Natural killer cell (primary cell): ENCODE measurements at regions not wholly inside any gene's neighbourhood (a gene's known extent, or its start where the extent isn't known, plus 50 kb on each side); places are given as distances from the start of the nearest gene placed in this dataset.

Experiments
- ATAC-seq, 3 donors: fragments of 150-1000 bp in 2 of 3; fragments of 200-7000 bp in 1 of 3; cut with Tn5 transposase; 1 replicate in 1 of 3; 2 replicates in 2 of 3; pipeline ENCODE4 v1.10.0; 2021; ENCODE audit warnings: mild to moderate bottlenecking in 2 of 3, moderate library complexity in 2 of 3
- DNase-seq, 2 donors: peaks; one replicate each; pipeline versions ENCODE4 v3.0.0 to v3.0.0-alpha.2; 2013 to 2021; ENCODE audit warnings: mixed read lengths in 1 of 2
- H3K27ac ChIP-seq: one replicate; pipeline ENCODE4 v1.5.1; 2013; ENCODE audit warnings: mild to moderate bottlenecking, low read length
- H3K27me3 ChIP-seq: one replicate; pipeline ENCODE4 v1.6.1; 2013; ENCODE audit warnings: low read length; ENCODE audit not compliant: control insufficient read depth, insufficient read depth
- H3K36me3 ChIP-seq: one replicate; pipeline ENCODE4 v1.6.1; 2013; ENCODE audit warnings: low read length; ENCODE audit not compliant: control insufficient read depth, insufficient read depth
- H3K4me1 ChIP-seq: one replicate; pipeline ENCODE4 v1.6.1; 2013; ENCODE audit warnings: low read length; ENCODE audit not compliant: control insufficient read depth, insufficient read depth
- H3K4me3 ChIP-seq: one replicate; pipeline ENCODE4 v1.5.1; 2013; ENCODE audit warnings: low read length
- H3K9me3 ChIP-seq: one replicate; pipeline ENCODE4 v1.6.1; 2013; ENCODE audit warnings: low read length; ENCODE audit not compliant: control insufficient read depth, insufficient read depth
- H3K27ac Mint-ChIP-seq, 2 donors: one replicate each; pipeline ENCODE4 v1.8.0; 2022; ENCODE audit warnings: mild to moderate bottlenecking in 2 of 2, mixed read lengths in 2 of 2, moderate library complexity in 1 of 2
- H3K27me3 Mint-ChIP-seq, 2 donors: one replicate each; pipeline ENCODE4 v1.8.0; 2022; ENCODE audit warnings: low read depth in 2 of 2, mixed read lengths in 2 of 2
- H3K36me3 Mint-ChIP-seq: one replicate; pipeline ENCODE4 v1.8.0; 2022; ENCODE audit warnings: mixed read lengths
- H3K4me1 Mint-ChIP-seq, 2 donors: one replicate each; pipeline ENCODE4 v1.8.0; 2022; ENCODE audit warnings: mixed read lengths in 2 of 2
- H3K4me3 Mint-ChIP-seq: one replicate; pipeline ENCODE4 v1.8.0; 2022; ENCODE audit warnings: mild to moderate bottlenecking, moderate library complexity, mixed read lengths
- H3K9me3 Mint-ChIP-seq, 2 donors: one replicate each; pipeline ENCODE4 v1.8.0; 2022; ENCODE audit warnings: mixed read lengths in 2 of 2
- WGBS: methylation state at CpG from one replicate; pipeline ENCODE4 v1.1.7; 2013; ENCODE audit warnings: missing lambda C conversion rate; ENCODE audit not compliant: insufficient coverage; 5-methylcytosine and 5-hydroxymethylcytosine counted together
- intact Hi-C: fragments of 100-400 bp; cut with micrococcal nuclease; formaldehyde crosslinking; loops from one replicate; pipeline ENCODE4 v1.14.2; 2022
- TF ChIP-seq, protein P1 (sequence below): fragments of 200-600 bp; IDR thresholded peaks from one replicate; pipeline ENCODE4 v1.8.0; 2022; ENCODE audit warnings: antibody characterized with exemption

DNA sequence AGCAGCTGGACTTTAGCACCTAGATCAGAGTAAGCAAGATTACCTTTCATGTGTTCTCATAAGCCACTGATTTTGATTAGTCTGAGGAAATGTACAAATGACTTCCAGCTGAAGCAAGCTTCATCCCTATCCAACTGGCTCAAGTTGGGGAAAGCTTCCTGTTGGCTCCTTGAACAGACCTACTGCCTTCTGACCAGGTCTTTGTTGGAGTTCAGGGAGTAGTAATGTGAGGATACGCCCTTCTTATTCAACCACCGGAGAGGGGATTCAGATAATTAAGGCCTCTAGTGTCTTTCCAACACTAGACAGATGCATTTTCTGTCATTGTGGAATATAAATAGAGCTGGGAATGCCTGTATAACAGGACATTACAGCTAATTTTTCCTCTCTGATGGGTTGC, 268.9 kb downstream of the TGFB2 start:
- H3K4me3 Mint-ChIP-seq, result no peak overlapping the region
- no peaks in the 10 kb centered on the region for H3K4me1 ChIP-seq
- H3K4me3 ChIP-seq, result no peak overlapping the region
- intact Hi-C loops, result no loop called here
- no peaks in the 10 kb centered on the region for H3K36me3 ChIP-seq
- WGBS, result no CpG with 5 or more reads among the region's 2 CpGs
- H3K9me3 ChIP-seq, result no peaks in the 10 kb centered on the region
- no peak overlapping the region for H3K27ac ChIP-seq
- H3K27me3 ChIP-seq, result no peaks in the 10 kb centered on the region
- no peaks in the 10 kb centered on the region for H3K27me3 Mint-ChIP-seq
- no peaks in the 10 kb centered on the region for H3K36me3 Mint-ChIP-seq
- ATAC-seq (no peak), DNase-seq (no peak)
- no peaks in the 10 kb centered on the region for H3K4me1 Mint-ChIP-seq
- H3K9me3 Mint-ChIP-seq, result peaks cover 2 to 11% of the 10 kb centered on the region in 2 donors
- TF ChIP-seq, protein P1, sequence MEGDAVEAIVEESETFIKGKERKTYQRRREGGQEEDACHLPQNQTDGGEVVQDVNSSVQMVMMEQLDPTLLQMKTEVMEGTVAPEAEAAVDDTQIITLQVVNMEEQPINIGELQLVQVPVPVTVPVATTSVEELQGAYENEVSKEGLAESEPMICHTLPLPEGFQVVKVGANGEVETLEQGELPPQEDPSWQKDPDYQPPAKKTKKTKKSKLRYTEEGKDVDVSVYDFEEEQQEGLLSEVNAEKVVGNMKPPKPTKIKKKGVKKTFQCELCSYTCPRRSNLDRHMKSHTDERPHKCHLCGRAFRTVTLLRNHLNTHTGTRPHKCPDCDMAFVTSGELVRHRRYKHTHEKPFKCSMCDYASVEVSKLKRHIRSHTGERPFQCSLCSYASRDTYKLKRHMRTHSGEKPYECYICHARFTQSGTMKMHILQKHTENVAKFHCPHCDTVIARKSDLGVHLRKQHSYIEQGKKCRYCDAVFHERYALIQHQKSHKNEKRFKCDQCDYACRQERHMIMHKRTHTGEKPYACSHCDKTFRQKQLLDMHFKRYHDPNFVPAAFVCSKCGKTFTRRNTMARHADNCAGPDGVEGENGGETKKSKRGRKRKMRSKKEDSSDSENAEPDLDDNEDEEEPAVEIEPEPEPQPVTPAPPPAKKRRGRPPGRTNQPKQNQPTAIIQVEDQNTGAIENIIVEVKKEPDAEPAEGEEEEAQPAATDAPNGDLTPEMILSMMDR, result no peak
- H3K27ac Mint-ChIP-seq, result no peak overlapping the region

DNA sequence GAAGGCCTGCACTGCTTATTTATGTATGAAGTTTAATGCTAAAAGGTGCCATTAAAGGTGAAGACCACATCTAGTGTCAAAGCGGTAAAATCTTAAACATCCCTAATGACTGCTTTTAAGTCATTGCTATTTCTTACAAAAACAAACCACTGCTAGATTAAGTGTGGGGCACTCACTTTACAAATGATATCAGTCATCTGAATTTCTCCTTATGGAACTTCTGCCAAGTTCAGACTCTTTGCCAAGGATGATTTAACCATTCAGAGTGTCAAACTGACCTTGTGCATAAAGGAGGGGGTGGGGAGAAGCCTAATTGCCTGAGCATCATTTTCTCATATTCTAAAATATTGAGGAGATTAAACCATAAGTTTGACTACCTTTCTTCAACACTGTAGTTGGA, 271.5 kb downstream of the TGFB2 start:
- ATAC-seq (no peak), DNase-seq (no peak)
- 92% methylated on average over 1 of the region's 1 CpG for WGBS
- Mint-ChIP-seq H3K36me3 (no peaks in the 10 kb centered on the region), H3K27me3 (no peaks in the 10 kb centered on the region), H3K4me1 (no peaks in the 10 kb centered on the region), H3K9me3 (peaks cover 2 to 11% of the 10 kb centered on the region in 2 donors), H3K4me3 (no peak overlapping the region), H3K27ac (no peak overlapping the region)
- H3K4me1 ChIP-seq, result no peaks in the 10 kb centered on the region
- no peak overlapping the region for H3K4me3 ChIP-seq
- no peaks in the 10 kb centered on the region for H3K27me3 ChIP-seq
- TF ChIP-seq, protein P1, result no peak
- no peaks in the 10 kb centered on the region for H3K9me3 ChIP-seq
- no peaks in the 10 kb centered on the region for H3K36me3 ChIP-seq
- intact Hi-C loops, result no loop called here
- H3K27ac ChIP-seq, result no peak overlapping the region

DNA sequence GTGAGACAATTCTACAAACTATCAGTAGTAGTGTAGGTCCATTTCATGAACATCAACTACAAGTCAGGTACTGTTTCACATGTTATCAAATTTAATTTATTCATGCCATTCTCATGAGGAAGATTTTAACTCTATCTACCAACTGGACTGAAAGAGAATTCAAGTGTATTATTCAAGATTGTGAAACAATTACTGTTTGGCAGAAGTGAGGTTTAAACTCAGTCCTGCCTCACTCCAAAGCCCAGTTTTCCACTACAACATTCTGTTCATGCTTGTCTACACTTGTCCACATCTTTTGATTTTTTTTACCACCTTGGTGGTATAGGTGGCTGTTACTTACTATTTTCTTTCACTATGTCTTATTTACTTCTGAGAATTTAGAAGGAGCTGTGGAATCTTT, 272.9 kb downstream of the TGFB2 start:
- no peak overlapping the region for H3K4me3 Mint-ChIP-seq
- H3K27ac ChIP-seq, result no peak overlapping the region
- intact Hi-C loops, result no loop called here
- no peaks in the 10 kb centered on the region for H3K4me1 Mint-ChIP-seq
- no peaks in the 10 kb centered on the region for H3K36me3 ChIP-seq
- no peak overlapping the region for H3K27ac Mint-ChIP-seq
- H3K27me3 Mint-ChIP-seq, result no peaks in the 10 kb centered on the region
- no peaks in the 10 kb centered on the region for H3K27me3 ChIP-seq
- peaks cover 2 to 6% of the 10 kb centered on the region in 2 donors for H3K9me3 Mint-ChIP-seq
- H3K36me3 Mint-ChIP-seq, result no peaks in the 10 kb centered on the region
- TF ChIP-seq, protein P1, result no peak
- DNase-seq (no peak), ATAC-seq (no peak)
- no peaks in the 10 kb centered on the region for H3K4me1 ChIP-seq
- H3K4me3 ChIP-seq, result no peak overlapping the region
- no peaks in the 10 kb centered on the region for H3K9me3 ChIP-seq

DNA sequence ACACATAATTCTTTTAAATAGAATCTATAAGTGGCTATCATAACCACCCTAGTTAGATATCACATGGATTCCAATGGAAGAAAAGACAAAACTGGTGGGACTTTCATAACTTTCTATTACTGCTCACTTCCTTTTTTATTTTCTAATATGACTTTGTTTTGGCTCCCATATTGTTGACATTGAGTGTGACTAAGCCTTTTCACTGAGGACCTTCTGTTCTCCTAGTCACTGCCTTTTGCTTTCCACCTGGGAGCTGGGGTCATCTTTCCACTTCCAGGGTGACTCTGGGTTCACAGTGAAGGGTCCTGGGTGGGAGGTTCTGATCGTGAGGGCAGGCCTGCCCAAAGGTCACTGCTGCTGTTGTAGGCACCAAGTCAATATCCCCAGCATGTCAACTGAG, 275.8 kb downstream of the TGFB2 start:
- Mint-ChIP-seq H3K9me3 (peaks cover 2 to 3% of the 10 kb centered on the region in 2 donors), H3K27ac (no peak overlapping the region), H3K36me3 (no peaks in the 10 kb centered on the region), H3K4me1 (no peaks in the 10 kb centered on the region), H3K4me3 (no peak overlapping the region), H3K27me3 (no peaks in the 10 kb centered on the region)
- Histone ChIP-seq H3K27ac (no peak overlapping the region), H3K9me3 (no peaks in the 10 kb centered on the region), H3K36me3 (no peaks in the 10 kb centered on the region), H3K4me3 (no peak overlapping the region), H3K4me1 (no peaks in the 10 kb centered on the region), H3K27me3 (no peaks in the 10 kb centered on the region)
- ATAC-seq (no peak), DNase-seq (no peak)
- intact Hi-C loops, result no loop called here
- TF ChIP-seq, protein P1, result no peak
- WGBS, result no CpG with 5 or more reads among the region's 1 CpG
